ENCODE measurements at regions not wholly inside any gene's neighbourhood (a gene's known extent, or its start where the extent isn't known, plus 50 kb on each side); places are given as distances from the start of the nearest gene placed in this dataset.
"Not testable (repeated sequence)": the region's sequence is repeated elsewhere in the genome, so short reads cannot be mapped to it uniquely, and the experiment has no call there.

- DNase-seq (ENCODE audit: low read depth in 2 of 2) = not testable (repeated sequence)
Observed at GRCh38 chr14:86905386-86905926, 1087.5 kb downstream of the GALC start.

DNA sequence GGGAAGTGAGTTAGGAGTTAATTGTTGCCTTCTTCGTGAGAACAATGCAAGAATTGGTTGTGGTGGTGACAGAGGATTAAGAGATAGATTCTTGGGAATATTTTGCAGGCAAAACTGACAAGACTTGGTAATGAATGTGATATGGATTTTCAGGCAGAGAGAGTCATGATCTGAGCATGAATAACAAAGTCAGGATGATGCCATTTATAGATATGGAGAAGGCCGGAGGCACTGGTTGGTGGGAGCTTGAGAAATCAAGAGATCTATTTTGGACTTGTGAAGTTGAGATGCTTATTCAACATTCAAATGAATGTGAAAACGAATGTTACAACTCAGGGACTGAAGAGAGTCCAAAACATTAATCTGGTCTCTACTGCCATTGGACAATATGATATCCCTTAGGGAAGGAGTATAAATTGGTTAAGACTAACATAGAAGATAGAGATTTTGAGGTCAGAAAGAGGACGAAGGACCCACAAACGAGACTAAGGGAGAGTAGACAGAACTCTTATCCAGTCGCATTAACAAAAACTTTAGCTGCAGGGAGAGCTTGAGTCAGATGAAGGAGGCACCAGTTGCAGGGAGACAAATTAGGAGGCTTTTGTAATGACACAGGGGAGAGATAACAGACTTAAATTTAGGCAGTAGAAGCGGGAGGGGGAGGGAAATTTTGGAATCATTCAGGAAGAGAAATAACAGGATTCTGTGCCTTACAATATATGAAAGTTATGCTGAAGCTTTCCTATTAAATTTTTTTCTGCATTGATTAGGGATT is 1090.6 kb downstream of the GALC start:
- no peak for DNase-seq (ENCODE audit: low read depth in 2 of 2)

DNA sequence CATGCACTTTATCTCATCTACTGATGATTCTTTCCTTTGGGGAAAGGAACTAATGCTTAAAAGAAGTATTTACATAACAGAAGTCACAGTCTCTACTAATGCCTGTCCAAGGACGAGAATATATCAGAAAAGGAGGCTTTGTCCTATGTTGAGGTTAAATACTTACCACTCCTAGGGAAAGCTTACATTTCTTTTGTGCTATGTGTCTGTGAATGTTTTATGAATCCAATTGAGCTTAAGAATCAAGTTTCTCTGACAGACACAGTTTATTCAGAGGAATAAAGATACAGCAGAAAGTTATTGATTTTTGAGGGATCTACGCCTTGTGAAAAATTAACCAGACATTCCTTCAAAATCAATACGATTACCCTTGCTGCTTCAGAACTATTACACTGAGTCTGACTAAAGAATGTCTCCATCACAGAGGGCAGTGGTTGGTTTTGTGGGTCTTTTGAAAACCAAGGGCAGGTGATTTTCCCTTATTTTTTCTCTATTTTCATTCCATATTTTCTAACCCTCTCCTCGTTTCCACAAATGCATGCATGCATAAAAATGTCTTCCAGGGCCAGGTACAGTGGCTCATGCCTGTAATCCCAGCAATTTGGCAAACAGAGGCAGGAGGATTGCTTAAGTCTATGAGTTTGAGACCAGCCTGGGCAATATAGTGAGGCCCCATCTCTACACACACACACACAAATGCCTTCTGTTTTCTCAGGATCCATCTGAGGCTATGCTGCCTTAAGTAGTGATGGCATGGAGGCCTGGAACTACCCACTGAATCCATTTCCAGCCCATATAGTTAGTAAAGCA is 1095.1 kb downstream of the GALC start:
- no peak for DNase-seq (ENCODE audit: low read depth in 2 of 2)

DNA sequence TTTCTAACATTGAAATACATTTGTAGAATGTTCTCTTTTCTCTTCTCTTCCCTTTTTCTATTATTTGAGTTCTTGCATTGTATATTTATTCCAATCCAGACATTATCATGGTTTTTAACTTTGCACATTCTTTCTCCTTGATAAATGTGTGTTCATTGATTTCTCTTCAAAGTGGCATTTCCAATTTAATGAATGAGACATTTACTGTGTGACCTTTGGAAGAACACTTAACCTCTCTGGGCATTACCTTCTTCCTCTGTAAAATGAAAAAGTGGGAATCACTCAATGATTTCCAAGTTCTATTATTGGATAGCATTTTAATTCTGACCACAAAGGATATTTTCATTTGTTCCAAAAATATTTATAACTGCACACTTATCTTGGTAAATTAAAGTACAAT is 1095.8 kb downstream of the GALC start:
- DNase-seq (ENCODE audit: low read depth in 2 of 2) = no peak

- no peak for DNase-seq (ENCODE audit: low read depth in 2 of 2)
Observed at GRCh38 chr14:86896701-86897100, 1096.3 kb downstream of the GALC start.

DNA sequence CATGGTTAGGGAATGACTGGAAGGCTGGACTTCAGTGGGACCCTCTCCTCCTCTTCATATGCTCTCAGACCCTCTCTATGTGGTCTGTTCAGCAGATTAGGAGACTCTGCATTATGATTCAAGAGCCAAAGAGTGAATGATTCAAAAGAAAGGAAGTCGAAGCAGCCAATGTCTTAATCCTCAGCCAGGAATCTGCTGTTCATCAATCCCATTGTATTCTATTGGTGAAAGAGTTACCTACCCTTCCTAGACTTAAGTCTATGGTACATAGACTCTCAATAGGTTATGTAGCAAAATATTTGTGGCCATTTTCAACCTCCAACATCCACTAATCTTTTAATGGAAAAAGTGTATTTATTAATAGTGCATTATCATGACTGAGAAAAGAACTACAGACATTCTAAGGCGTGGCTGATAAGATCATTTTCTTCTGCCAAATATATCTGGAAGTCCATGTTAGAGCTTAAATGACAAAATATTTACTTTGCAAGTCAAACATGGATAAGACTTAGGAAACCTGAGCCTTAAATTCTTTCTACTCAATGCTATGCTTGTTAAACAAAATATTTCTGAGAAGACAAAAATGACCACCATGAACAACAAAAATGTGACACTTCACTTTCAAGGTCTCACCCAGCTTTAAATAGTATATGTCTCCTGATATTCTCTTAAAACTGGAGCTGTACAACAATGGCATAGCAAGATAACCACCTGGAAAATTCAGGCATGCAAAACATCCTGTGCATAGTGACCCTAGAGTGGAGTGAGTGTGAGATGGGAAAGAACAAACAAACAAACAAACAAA is 1100.6 kb downstream of the GALC start:
- no peak for DNase-seq (ENCODE audit: low read depth in 2 of 2)

- DNase-seq (ENCODE audit: low read depth in 2 of 2) = no peak
Observed at GRCh38 chr14:86885280-86885679, 1107.7 kb downstream of the GALC start.

- no peak for DNase-seq (ENCODE audit: low read depth in 2 of 2)
Observed at GRCh38 chr14:86884498-86884897, 1108.5 kb downstream of the GALC start.

GRCh38 chr14:86882818-86883217 is 1110.2 kb downstream of the GALC start:
- DNase-seq (ENCODE audit: low read depth in 2 of 2) = no peak

DNA sequence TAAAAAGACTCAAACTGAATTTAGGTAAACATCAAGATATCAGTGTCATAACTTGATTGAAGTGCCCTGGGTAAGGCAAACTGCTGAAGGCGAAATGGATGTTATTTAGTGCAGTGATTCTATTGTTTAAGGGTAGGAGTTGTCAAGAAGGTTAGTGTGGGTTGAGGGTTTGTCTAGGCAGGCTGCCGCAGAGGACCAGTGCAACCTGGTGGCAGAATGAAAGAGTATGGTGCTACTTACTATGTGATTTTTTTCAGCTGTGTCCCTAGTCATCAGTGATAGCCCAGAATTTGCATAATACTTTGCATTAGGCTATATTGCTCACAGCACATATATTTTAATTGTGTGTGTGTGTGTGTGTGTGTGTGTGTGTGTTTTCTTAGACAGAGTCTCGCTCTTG is 1127.0 kb downstream of the GALC start:
- no peak for DNase-seq (ENCODE audit: low read depth in 2 of 2)

- no peak for DNase-seq (ENCODE audit: low read depth in 2 of 2)
Observed at GRCh38 chr14:86858591-86858990, 1134.4 kb downstream of the GALC start.

- DNase-seq (ENCODE audit: low read depth in 2 of 2) = no peak
Observed at GRCh38 chr14:86858031-86858430, 1135.0 kb downstream of the GALC start.

DNA sequence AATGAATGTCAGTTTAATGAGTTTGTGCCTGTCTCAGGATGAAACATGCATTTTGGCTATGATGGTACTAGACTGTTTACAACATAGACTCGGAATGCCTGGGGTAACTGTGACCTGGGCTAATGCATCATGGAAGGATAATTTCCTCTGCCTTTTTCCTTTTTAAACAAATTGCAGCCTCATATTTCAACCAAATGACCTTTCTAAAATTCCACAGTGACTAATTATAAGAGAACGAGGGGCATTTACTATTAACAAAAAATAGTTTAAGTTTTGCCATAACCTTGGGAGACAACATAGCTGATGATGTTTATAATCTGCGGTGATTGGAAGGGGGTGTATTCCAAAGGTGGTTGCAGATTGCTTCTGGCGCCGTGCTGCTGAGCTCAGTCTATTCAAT is 1140.5 kb downstream of the GALC start:
- DNase-seq (ENCODE audit: low read depth in 2 of 2) = no peak

DNA sequence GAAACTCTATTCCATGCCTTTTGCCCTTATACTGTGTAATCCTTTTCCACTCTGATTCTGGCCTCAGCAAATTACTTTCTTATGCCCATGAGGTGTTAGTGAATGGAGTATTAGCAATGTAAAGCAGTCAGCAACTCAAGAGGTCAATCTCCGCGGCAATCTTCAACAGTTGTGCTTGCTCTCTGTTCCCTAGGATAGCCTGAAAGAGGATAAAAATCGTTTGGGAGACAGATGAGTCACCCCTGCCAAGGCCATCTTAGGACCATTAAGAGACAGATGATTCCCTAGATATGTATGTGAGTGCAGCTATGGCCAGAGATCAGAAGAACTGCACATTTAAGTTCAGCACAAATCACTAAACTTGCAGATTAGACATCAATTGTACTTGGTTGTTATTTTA is 1145.8 kb downstream of the GALC start:
- DNase-seq (ENCODE audit: low read depth in 2 of 2) = no peak

GRCh38 chr14:86838363-86838762 is 1154.6 kb downstream of the GALC start:
- no peak for DNase-seq (ENCODE audit: low read depth in 2 of 2)

DNA sequence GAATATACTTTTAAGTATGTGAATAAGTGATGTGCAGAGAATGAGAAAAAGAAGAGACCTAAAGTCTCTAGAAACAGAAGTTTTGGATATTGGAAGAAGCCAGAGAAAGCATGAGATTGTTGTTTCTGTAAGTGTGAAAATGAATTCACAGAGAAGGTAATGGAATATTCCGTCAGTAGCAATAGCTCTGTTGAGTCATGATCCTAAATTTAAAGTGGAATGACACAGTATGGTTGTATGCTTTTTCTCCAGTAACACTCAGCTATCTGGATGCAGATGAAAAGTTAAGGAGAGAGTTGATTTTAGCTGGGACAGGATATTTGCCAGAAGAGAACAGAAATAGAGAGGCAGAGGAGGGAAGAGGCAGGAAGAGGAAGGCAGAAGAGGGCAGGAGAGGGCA is 1166.3 kb downstream of the GALC start:
- DNase-seq (ENCODE audit: low read depth in 2 of 2) = no peak

GRCh38 chr14:86824167-86824566 is 1168.8 kb downstream of the GALC start:
- DNase-seq (ENCODE audit: low read depth in 2 of 2) = no peak

- DNase-seq (ENCODE audit: low read depth in 2 of 2) = no peak
Observed at GRCh38 chr14:86823581-86823980, 1169.4 kb downstream of the GALC start.

DNA sequence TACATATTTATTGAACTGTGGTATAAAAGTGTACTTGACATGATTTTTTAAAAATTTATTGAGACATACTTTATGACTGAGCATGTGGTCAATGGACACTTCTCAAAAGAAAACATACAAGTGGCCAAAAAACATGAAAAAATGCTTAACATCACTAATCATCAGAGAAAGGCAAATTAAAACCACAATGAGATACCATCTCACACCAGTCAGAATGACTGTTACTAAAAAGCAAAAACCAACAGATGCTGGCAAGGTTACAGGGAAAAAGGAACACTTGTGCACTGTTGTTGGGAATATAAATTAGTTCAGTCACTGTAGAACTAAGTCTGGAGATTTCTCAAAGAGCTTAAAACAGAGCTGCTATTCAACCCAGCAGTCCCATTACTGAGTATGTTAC is 1177.6 kb downstream of the GALC start:
- DNase-seq (ENCODE audit: low read depth in 2 of 2) = no peak

DNA sequence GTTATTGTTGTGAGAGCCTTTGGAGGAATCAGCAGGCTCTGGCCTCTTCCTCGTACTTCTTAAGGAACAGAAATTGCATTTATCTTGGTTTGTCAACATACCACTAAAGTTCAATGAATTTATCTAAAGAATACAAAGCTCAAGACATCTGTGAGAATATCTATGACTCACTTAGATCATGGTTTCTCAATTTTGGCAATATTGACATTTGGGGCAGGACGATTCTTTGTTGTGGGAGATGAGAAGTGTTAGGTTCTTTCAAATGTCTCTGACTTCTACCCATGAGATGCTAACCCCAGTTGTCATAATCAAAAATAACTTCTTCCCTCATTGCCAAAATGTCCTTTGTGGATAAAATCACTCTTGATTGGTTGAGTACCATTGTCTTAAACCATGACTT is 1190.3 kb downstream of the GALC start:
- no peak for DNase-seq (ENCODE audit: low read depth in 2 of 2)

- no peak for DNase-seq (ENCODE audit: low read depth in 2 of 2)
Observed at GRCh38 chr14:86799244-86799647, 1193.7 kb downstream of the GALC start.

GRCh38 chr14:86798330-86798729 is 1194.7 kb downstream of the GALC start:
- DNase-seq (ENCODE audit: low read depth in 2 of 2) = no peak

All from stimulated activated CD4-positive, alpha-beta T cell treated with anti-CD3 and anti-CD28 coated beads, Interleukin-4, amount 100 ng/mL, for 48 hours (primary cell).